ENCODE measurements at regions not wholly inside any gene's neighbourhood (a gene's known extent, or its start where the extent isn't known, plus 50 kb on each side); places are given as distances from the start of the nearest gene placed in this dataset.

DNA sequence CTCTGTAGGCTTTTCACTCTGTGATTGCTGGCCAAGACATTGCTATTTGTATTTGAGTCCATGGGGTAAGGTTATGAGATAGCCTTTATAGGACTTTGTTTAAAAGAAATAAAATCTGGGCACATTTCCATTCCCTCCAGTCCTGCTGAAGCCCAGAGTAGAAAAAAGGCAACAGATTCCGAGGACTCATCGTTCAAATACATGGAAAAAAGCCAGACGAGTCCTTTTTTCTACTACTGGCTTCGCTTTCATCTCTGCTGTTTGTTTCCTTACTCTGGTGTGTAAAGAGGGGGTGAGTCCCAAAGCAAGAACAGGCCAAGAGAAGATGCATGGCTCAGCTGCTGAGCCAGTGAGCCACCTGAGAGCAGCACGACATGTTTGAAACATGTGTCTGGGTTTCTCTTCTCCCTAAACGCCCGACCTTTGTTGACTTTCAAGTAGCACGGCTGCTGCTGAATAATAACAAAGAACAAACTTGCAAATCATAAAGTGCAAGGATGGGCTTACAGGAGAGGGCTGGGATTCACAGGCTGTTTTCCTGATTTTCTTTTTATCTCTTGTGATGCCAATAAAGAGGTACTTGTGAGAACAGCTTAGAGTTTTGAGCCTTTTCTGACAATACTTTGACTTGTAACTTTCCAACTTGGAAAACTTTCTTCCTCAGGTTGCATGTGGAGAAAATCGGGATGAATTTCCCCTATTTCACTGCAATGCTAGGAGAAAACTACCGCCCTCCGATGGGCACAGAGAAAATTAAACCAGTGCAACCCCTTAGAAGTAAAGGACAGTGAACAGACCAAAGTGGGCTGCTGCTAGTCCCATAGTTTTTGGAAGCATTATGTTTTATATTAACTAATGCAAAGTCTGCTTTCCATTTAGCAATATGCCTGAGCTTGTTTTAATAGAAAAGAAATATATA is 195.2 kb upstream of the RAG2 start:
- Mint-ChIP-seq H3K27ac (no peak overlapping the region), H3K4me1 (no peaks in the 10 kb centered on the region), H3K27me3 (peaks cover 3% of the 10 kb centered on the region), H3K9me3 (no peaks in the 10 kb centered on the region), H3K36me3 (no peaks in the 10 kb centered on the region), H3K4me3 (no peak overlapping the region)
- DNase-seq (ENCODE audit: low spot score in 2 of 2): no peak
- ATAC-seq (ENCODE audit: low read depth): no peak

DNA sequence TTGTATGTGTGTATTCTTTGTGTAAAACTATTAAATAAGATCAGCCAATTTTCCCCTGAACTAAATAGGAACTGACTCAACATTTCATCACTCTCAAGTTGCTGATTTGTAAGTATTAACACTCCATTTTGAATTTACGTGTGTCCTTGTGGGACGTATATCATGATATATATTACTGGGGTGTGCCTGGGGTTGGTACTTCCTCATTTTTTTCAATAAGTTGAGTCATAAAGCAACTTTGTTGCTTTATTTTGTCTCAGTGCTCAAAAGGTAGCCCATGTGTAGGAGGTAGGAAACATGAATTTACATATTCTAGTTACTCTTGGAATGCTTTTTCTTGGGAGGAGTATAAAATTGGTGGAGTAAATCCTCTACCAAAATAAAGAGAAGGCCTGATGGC is 193.9 kb upstream of the RAG2 start:
- Mint-ChIP-seq H3K4me3 (no peak overlapping the region), H3K36me3 (no peaks in the 10 kb centered on the region), H3K27ac (no peak overlapping the region), H3K9me3 (no peaks in the 10 kb centered on the region), H3K27me3 (peaks cover 3% of the 10 kb centered on the region), H3K4me1 (no peaks in the 10 kb centered on the region)
- DNase-seq (ENCODE audit: low spot score in 2 of 2) (no peak), ATAC-seq (ENCODE audit: low read depth) (no peak)

DNA sequence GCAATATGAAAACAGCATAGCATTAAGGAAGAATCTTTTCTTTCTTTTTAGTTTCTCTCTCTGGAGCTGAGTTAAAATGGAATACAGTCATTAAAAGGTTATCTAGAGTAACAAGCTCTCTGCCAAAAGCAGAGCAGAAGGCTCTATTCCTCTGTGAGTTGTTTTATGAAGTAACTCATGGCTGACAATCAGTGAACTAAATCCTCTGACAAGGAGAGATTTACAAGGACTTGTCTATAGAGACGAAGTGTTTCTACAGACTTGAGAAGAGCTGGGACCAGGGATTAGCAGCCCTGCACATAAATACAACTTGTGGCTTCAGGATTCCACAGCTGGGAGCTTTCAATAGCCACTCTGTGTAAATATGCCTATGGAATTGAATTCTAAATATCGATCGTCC is 192.5 kb upstream of the RAG2 start:
- Mint-ChIP-seq H3K27ac (no peak overlapping the region), H3K36me3 (no peaks in the 10 kb centered on the region), H3K9me3 (no peaks in the 10 kb centered on the region), H3K27me3 (peaks cover 2% of the 10 kb centered on the region), H3K4me1 (no peaks in the 10 kb centered on the region), H3K4me3 (no peak overlapping the region)
- DNase-seq (ENCODE audit: low spot score in 2 of 2): no peak
- ATAC-seq (ENCODE audit: low read depth): no peak

DNA sequence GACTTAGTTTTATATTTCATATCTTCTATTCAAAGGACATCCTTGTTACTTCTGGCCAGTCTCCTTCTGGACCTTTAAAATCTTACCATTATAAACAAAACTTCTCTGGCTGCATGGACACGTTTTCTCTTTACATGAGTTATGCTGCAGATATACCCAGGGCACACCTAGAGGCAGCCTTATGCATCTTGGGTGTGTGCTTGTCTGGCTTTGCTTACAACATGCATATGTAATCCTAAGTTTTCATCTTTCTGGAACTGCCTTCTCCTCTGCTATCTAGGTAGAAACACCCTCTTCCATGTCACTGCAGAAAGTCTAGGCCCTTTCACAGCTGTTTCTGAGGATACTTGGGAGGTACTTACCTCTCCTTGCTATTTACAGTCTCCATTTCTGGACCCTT is 185.8 kb upstream of the RAG2 start:
- Mint-ChIP-seq H3K36me3 (no peaks in the 10 kb centered on the region), H3K4me3 (no peak overlapping the region), H3K4me1 (no peaks in the 10 kb centered on the region), H3K27me3 (peaks cover 6% of the 10 kb centered on the region), H3K27ac (no peak overlapping the region), H3K9me3 (peaks cover 3% of the 10 kb centered on the region)
- ATAC-seq (ENCODE audit: low read depth): no peak
- no peak for DNase-seq (ENCODE audit: low spot score in 2 of 2)

DNA sequence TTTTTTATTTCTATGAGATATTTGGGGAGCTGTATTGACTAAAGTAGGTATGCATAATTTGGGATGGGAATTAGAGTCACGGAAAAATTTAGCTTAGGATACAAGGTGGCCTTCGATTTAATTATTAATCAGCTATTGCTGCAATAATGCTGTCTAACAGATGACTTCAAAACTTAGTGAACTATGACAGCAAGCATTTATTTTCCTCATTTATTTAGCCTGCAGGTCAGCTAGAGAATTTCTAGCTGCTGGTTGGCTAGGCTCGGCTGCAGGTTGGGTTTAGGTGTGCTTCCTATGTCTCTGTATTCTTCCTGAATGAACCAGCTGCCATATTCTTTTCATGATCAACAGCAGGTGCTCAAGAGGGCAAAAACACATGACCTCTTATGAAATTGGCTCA is 181.8 kb upstream of the RAG2 start:
- Mint-ChIP-seq H3K4me3 (no peak overlapping the region), H3K4me1 (no peaks in the 10 kb centered on the region), H3K27me3 (peaks cover 2% of the 10 kb centered on the region), H3K27ac (no peak overlapping the region), H3K9me3 (peaks cover 3% of the 10 kb centered on the region), H3K36me3 (no peaks in the 10 kb centered on the region)
- DNase-seq (ENCODE audit: low spot score in 2 of 2) (no peak), ATAC-seq (ENCODE audit: low read depth) (no peak)

GRCh38 chr11:36777311-36777710 is 179.3 kb upstream of the RAG2 start:
- Mint-ChIP-seq H3K9me3 (peaks cover 3% of the 10 kb centered on the region), H3K27me3 (peaks cover 2% of the 10 kb centered on the region), H3K36me3 (no peaks in the 10 kb centered on the region), H3K27ac (no peak overlapping the region), H3K4me3 (no peak overlapping the region), H3K4me1 (no peaks in the 10 kb centered on the region)
- no peak for ATAC-seq (ENCODE audit: low read depth)
- DNase-seq (ENCODE audit: low spot score in 2 of 2): no peak

DNA sequence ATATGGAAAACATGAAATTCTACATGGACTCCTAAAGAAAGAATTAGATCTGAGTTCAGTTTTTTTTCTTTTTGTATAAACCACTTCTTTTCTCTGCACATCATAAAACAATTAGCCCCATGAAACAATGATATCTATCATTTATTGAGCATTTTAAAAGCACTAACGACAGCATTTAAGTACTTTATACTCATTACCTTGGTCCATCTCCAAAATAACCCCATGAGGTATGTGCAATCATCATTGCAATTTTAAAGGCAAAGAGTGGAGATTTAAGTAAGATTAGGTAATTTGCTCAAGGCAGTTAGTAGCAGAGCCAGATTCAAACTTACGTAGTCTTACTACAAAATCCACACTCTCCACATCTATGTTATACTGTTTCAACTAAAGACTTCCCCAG is 177.7 kb upstream of the RAG2 start:
- H3K4me3 Mint-ChIP-seq: no peak overlapping the region
- no peak overlapping the region for H3K27ac Mint-ChIP-seq
- H3K27me3 Mint-ChIP-seq: peaks cover 2% of the 10 kb centered on the region
- H3K9me3 Mint-ChIP-seq: no peaks in the 10 kb centered on the region
- ATAC-seq (ENCODE audit: low read depth): no peak
- DNase-seq (ENCODE audit: low spot score in 2 of 2): no peak
- no peaks in the 10 kb centered on the region for H3K4me1 Mint-ChIP-seq
- H3K36me3 Mint-ChIP-seq: no peaks in the 10 kb centered on the region

- H3K27me3 Mint-ChIP-seq: peaks cover 2% of the 10 kb centered on the region
- H3K27ac Mint-ChIP-seq: no peak overlapping the region
- H3K9me3 Mint-ChIP-seq: no peaks in the 10 kb centered on the region
- no peaks in the 10 kb centered on the region for H3K36me3 Mint-ChIP-seq
- H3K4me3 Mint-ChIP-seq: no peak overlapping the region
- no peaks in the 10 kb centered on the region for H3K4me1 Mint-ChIP-seq
- DNase-seq (ENCODE audit: low spot score in 2 of 2) (no peak), ATAC-seq (ENCODE audit: low read depth) (no peak)
Observed at GRCh38 chr11:36775130-36775529, 177.1 kb upstream of the RAG2 start.

DNA sequence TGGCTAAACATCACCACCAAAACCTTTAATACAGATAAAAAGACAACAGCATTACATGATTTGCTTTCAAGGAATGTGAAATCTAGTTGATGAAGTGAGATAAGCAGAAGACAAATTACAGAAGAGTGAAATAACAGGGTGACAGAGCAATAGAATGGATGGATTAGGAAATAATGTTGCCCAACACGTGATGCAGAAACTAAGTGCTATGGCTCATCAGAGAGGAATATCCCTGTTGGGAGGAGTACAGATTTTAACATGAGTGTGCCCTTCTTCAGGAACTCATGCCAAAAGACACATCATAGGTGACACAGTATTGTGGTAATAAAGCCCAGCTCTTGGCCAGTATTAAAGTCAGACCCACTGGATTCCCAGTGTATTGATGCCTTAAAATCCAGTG is 176.6 kb upstream of the RAG2 start:
- H3K4me3 Mint-ChIP-seq: no peak overlapping the region
- no peak overlapping the region for H3K27ac Mint-ChIP-seq
- H3K4me1 Mint-ChIP-seq: no peaks in the 10 kb centered on the region
- no peak for ATAC-seq (ENCODE audit: low read depth)
- DNase-seq (ENCODE audit: low spot score in 2 of 2): no peak
- no peaks in the 10 kb centered on the region for H3K36me3 Mint-ChIP-seq
- no peaks in the 10 kb centered on the region for H3K9me3 Mint-ChIP-seq
- peaks cover 2% of the 10 kb centered on the region for H3K27me3 Mint-ChIP-seq

- no peak for ATAC-seq (ENCODE audit: low read depth)
- Mint-ChIP-seq H3K36me3 (no peaks in the 10 kb centered on the region), H3K4me1 (no peaks in the 10 kb centered on the region), H3K4me3 (no peak overlapping the region), H3K27ac (no peak overlapping the region), H3K27me3 (peaks cover 1% of the 10 kb centered on the region), H3K9me3 (peaks cover 1% of the 10 kb centered on the region)
- no peak for DNase-seq (ENCODE audit: low spot score in 2 of 2)
Observed at GRCh38 chr11:36763187-36763586, 165.2 kb upstream of the RAG2 start.

DNA sequence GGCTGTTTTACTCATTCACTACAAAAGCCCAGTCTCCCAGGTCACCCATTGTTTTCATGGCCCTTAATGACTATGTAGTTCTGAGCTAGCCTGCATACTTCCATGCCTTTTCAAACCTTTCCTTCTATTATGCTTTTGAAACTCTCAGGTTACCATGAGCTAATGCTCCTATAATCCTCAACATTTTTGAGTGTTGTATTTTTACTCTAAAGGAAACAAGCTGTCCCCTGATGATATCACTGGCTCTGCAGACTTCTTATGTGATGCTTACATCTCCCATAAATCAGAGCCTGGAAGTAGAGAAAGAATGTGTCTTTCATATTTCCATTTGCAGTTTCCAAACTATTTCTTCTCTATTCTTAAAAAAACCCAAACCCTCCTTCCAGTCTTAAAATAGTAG is 159.0 kb upstream of the RAG2 start:
- peaks cover 5% of the 10 kb centered on the region for H3K27me3 Mint-ChIP-seq

DNA sequence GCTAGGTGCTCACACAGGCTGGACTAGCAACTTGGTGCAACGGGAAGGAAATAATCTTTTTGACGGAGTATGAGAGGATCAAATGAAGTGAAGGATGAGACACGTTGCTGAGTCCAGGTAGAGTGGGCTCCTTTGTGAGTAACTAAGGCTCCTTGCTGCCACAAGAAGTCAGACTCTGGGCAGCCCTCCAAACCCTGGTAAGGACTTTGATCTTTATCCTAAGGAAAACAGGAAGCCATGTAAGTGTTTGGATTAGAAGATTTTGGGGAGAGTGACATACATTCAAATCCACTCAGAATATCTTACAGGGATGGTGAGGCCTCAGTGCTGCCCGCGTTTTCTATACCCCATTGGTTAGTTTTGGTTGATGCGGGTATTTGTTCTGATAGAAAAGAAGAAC is 155.9 kb upstream of the RAG2 start:
- no peaks in the 10 kb centered on the region for H3K36me3 Mint-ChIP-seq
- no peak overlapping the region for H3K4me3 Mint-ChIP-seq
- peaks cover 5% of the 10 kb centered on the region for H3K27me3 Mint-ChIP-seq
- H3K9me3 Mint-ChIP-seq: no peaks in the 10 kb centered on the region
- DNase-seq (ENCODE audit: low spot score in 2 of 2) (no peak), ATAC-seq (ENCODE audit: low read depth) (no peak)
- H3K27ac Mint-ChIP-seq: no peak overlapping the region
- no peaks in the 10 kb centered on the region for H3K4me1 Mint-ChIP-seq

More for the DNA sequence above, 159.0 kb upstream of the RAG2 start:
- H3K36me3 Mint-ChIP-seq: no peaks in the 10 kb centered on the region
- H3K9me3 Mint-ChIP-seq: peaks cover 1% of the 10 kb centered on the region
- no peak for ATAC-seq (ENCODE audit: low read depth)
- no peak for DNase-seq (ENCODE audit: low spot score in 2 of 2)
- H3K27ac Mint-ChIP-seq: no peak overlapping the region
- no peak overlapping the region for H3K4me3 Mint-ChIP-seq
- H3K4me1 Mint-ChIP-seq: no peaks in the 10 kb centered on the region

- H3K4me3 Mint-ChIP-seq: no peak overlapping the region
- H3K4me1 Mint-ChIP-seq: peaks cover 3% of the 10 kb centered on the region
- H3K9me3 Mint-ChIP-seq: no peaks in the 10 kb centered on the region
- no peak for ATAC-seq (ENCODE audit: low read depth)
- H3K27me3 Mint-ChIP-seq: peaks cover 5% of the 10 kb centered on the region
- DNase-seq (ENCODE audit: low spot score in 2 of 2): no peak
- no peaks in the 10 kb centered on the region for H3K36me3 Mint-ChIP-seq
- no peak overlapping the region for H3K27ac Mint-ChIP-seq
Observed at GRCh38 chr11:36751996-36752395, 154.0 kb upstream of the RAG2 start.

GRCh38 chr11:36751335-36751781 is 153.3 kb upstream of the RAG2 start:
- no peak overlapping the region for H3K27ac Mint-ChIP-seq
- peaks cover 5% of the 10 kb centered on the region for H3K27me3 Mint-ChIP-seq
- no peak overlapping the region for H3K4me3 Mint-ChIP-seq
- no peaks in the 10 kb centered on the region for H3K9me3 Mint-ChIP-seq
- DNase-seq (ENCODE audit: low spot score in 2 of 2) (no peak), ATAC-seq (ENCODE audit: low read depth) (no peak)
- H3K36me3 Mint-ChIP-seq: no peaks in the 10 kb centered on the region
- peaks cover 3% of the 10 kb centered on the region for H3K4me1 Mint-ChIP-seq

DNA sequence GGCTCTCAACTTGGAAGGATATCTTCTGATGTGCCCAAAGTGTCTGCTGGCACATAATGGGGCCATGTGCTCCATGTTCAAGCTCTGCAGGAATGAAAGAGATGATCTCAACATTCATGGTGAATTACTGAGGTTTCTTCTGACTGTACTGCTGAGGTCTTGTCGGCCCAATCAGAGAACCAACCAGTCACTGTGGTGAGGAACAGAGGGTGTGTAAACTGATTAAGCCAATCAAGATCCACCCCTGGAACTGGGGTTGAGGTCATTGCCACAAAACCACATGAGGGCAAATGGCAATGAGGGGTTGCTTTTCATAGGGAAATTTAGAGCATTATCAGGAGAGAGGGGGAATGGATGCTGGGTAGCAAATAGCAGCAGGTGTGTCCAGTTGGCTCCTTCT is 152.3 kb upstream of the RAG2 start:
- Mint-ChIP-seq H3K4me3 (no peak overlapping the region), H3K27me3 (peaks cover 3% of the 10 kb centered on the region), H3K36me3 (no peaks in the 10 kb centered on the region), H3K27ac (no peak overlapping the region), H3K4me1 (peaks cover 3% of the 10 kb centered on the region), H3K9me3 (no peaks in the 10 kb centered on the region)
- no peak for ATAC-seq (ENCODE audit: low read depth)
- no peak for DNase-seq (ENCODE audit: low spot score in 2 of 2)

Data from memory B cell (primary cell).